Adrenal gland (tissue), 5 donors: ENCODE measurements at regions not wholly inside any gene's neighbourhood (a gene's known extent, or its start where the extent isn't known, plus 50 kb on each side); places are given as distances from the start of the nearest gene placed in this dataset.

Experiments used
- CTCF ChIP-seq, 6 experiments: fragments of 450-650 bp in 4 of 6; fragments of 200-600 bp in 2 of 6; sonication (generic) in 1 of 6; IDR thresholded peaks; 1 replicate in 5 of 6; 2 replicates in 1 of 6; pipeline versions ENCODE4 v1.5.1 to v1.8.0; 2016 to 2021; ENCODE audit warnings: antibody characterized with exemption in 6 of 6, mild to moderate bottlenecking in 2 of 6, moderate library complexity in 1 of 6
- POLR2A ChIP-seq, 2 donors: fragments of 450-650 bp; IDR thresholded peaks; one replicate each; pipeline ENCODE4 v1.6.1; 2017; ENCODE audit warnings: antibody characterized with exemption in 2 of 2, mild to moderate bottlenecking in 2 of 2, moderate library complexity in 1 of 2
- donor health status: DM: no; HTN: no; CAD: no.

DNA sequence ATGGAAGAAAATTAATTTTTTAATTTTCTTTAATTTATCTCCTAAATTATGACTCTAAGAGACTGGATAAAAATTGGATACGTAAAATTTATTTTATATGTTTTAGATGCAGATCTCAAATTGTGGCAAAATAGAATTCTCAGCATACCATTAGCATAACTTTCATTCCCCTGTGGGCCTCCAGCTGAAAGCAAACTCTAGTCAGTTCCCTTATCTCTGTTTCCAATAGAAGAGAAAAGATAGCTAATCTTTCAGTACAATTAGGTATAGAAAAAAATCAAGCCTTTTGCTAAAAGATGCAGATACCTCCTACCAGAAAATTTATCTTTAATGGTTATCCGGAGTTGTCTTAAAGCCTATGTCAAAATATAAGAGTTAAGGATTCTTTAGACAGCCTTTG, 1530.6 kb downstream of the EFNA5 start:
- TF ChIP-seq CTCF (IDR thresholded peaks at IDR 0.05), result no peak
- TF ChIP-seq POLR2A (IDR thresholded peaks at IDR 0.05), result no peak
